Tibial nerve (tissue), 4 donors: ENCODE measurements at regions not wholly inside any gene's neighbourhood (a gene's known extent, or its start where the extent isn't known, plus 50 kb on each side); places are given as distances from the start of the nearest gene placed in this dataset.

Source experiments
- EP300 ChIP-seq, 2 donors: sonication (generic); formaldehyde crosslinking; IDR thresholded peaks; one replicate each; pipeline ENCODE4 v1.6.1; 2017; ENCODE audit warnings: antibody characterized with exemption in 2 of 2, mild to moderate bottlenecking in 1 of 2
- POLR2A ChIP-seq, 2 donors: fragments of 450-650 bp; IDR thresholded peaks; one replicate each; pipeline ENCODE4 v1.6.1; 2017; ENCODE audit warnings: antibody characterized with exemption in 2 of 2, mild to moderate bottlenecking in 2 of 2, moderate library complexity in 2 of 2
- TF ChIP-seq, protein P1 (sequence below), 5 experiments: fragments of 200-600 bp in 3 of 5; fragments of 450-650 bp in 2 of 5; sonication (generic) in 3 of 5; IDR thresholded peaks; one replicate each; pipeline ENCODE4 v1.5.1; 2016 to 2019; ENCODE audit warnings: antibody characterized with exemption in 5 of 5, mild to moderate bottlenecking in 3 of 5, moderate library complexity in 2 of 5

- TF ChIP-seq EP300 (IDR thresholded peaks at IDR 0.05) (no peak), POLR2A (IDR thresholded peaks at IDR 0.05) (no peak)
- TF ChIP-seq, protein P1, sequence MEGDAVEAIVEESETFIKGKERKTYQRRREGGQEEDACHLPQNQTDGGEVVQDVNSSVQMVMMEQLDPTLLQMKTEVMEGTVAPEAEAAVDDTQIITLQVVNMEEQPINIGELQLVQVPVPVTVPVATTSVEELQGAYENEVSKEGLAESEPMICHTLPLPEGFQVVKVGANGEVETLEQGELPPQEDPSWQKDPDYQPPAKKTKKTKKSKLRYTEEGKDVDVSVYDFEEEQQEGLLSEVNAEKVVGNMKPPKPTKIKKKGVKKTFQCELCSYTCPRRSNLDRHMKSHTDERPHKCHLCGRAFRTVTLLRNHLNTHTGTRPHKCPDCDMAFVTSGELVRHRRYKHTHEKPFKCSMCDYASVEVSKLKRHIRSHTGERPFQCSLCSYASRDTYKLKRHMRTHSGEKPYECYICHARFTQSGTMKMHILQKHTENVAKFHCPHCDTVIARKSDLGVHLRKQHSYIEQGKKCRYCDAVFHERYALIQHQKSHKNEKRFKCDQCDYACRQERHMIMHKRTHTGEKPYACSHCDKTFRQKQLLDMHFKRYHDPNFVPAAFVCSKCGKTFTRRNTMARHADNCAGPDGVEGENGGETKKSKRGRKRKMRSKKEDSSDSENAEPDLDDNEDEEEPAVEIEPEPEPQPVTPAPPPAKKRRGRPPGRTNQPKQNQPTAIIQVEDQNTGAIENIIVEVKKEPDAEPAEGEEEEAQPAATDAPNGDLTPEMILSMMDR (IDR thresholded peaks at IDR 0.05) = no peak
Measured at GRCh38 chr4:4647041-4647440, 105.2 kb upstream of the STX18 start.
